ENCODE measurements at regions not wholly inside any gene's neighbourhood (a gene's known extent, or its start where the extent isn't known, plus 50 kb on each side); places are given as distances from the start of the nearest gene placed in this dataset.

- no peak for TF ChIP-seq KDM1A (IDR thresholded peaks at IDR 0.05; ENCODE audit: borderline replicate concordance, low read length)
- no peak for TF ChIP-seq CTCF (IDR thresholded peaks at IDR 0.05; ENCODE audit: control extremely low read depth in 1 of 3, insufficient read depth in 1 of 3, low read depth in 1 of 3, low read length in 3 of 3)
- TF ChIP-seq HDAC6 (IDR thresholded peaks at IDR 0.05; ENCODE audit: low read depth, low read length) = no peak
- no peak for TF ChIP-seq POLR2A (IDR thresholded peaks at IDR 0.05; ENCODE audit: control extremely low read depth in 1 of 2, low read depth in 2 of 2, low read length in 2 of 2)
- TF ChIP-seq SP1 (IDR thresholded peaks at IDR 0.05; ENCODE audit: low read depth, low read length) = no peak
- no peak for TF ChIP-seq USF2 (IDR thresholded peaks at IDR 0.05; ENCODE audit: low read length)
- no peak for TF ChIP-seq SAP30 (IDR thresholded peaks at IDR 0.05; ENCODE audit: insufficient read depth, insufficient replicate concordance, low read length)
- TF ChIP-seq SP4 (IDR thresholded peaks at IDR 0.05; ENCODE audit: low read length) = no peak
- no peak for TF ChIP-seq CHD2 (IDR thresholded peaks at IDR 0.05; ENCODE audit: low read length)
- no peak for TF ChIP-seq CEBPB (IDR thresholded peaks at IDR 0.05; ENCODE audit: low read depth, low read length)
- TF ChIP-seq EGR1 (IDR thresholded peaks at IDR 0.05; ENCODE audit: borderline replicate concordance, low read depth, low read length) = no peak
These were observed 110.4 kb downstream of the IL12A start for GRCh38 chr3:160098926-160099626.

Measured in H1 (cell line).